ENCODE measurements at regions not wholly inside any gene's neighbourhood (a gene's known extent, or its start where the extent isn't known, plus 50 kb on each side); places are given as distances from the start of the nearest gene placed in this dataset.
"Not testable (repeated sequence)": the region's sequence is repeated elsewhere in the genome, so short reads cannot be mapped to it uniquely, and the experiment has no call there.

- no peak for DNase-seq
Observed at GRCh38 chr17:83192161-83192788, 112.9 kb downstream of the METRNL start.

- not testable (repeated sequence) for DNase-seq
Observed at GRCh38 chr17:83192789-83193335, 113.5 kb downstream of the METRNL start.

- DNase-seq: no peak
Observed at GRCh38 chr17:83193336-83194185, 114.2 kb downstream of the METRNL start.

- DNase-seq: no peak
Observed at GRCh38 chr17:83194186-83194561, 114.8 kb downstream of the METRNL start.

- no peak for DNase-seq
Observed at GRCh38 chr17:83194761-83195329, 115.4 kb downstream of the METRNL start.

GRCh38 chr17:83195330-83196023 lies 116.1 kb downstream of the METRNL start:
- DNase-seq: no peak

GRCh38 chr17:83196024-83196365 lies 116.6 kb downstream of the METRNL start:
- DNase-seq: no peak

- DNase-seq: no peak
Observed at GRCh38 chr17:83196366-83196765, 117.0 kb downstream of the METRNL start.

- no peak for DNase-seq
Observed at GRCh38 chr17:83196973-83197880, 117.8 kb downstream of the METRNL start.

- no peak for DNase-seq
Observed at GRCh38 chr17:83198366-83199341, 119.2 kb downstream of the METRNL start.

- DNase-seq: peak; percentile 60 to 80
Observed at GRCh38 chr17:83199500-83200201, 120.2 kb downstream of the METRNL start.

- peak; percentile 48 to 68 for DNase-seq
Observed at GRCh38 chr17:83200231-83200699, 120.9 kb downstream of the METRNL start.

- no peak for DNase-seq
Observed at GRCh38 chr17:83200751-83201150, 121.3 kb downstream of the METRNL start.

GRCh38 chr17:83201206-83202001 lies 122.0 kb downstream of the METRNL start:
- DNase-seq: no peak

GRCh38 chr17:83202002-83203000 lies 122.9 kb downstream of the METRNL start:
- no peak for DNase-seq

GRCh38 chr17:83203073-83203471 lies 123.7 kb downstream of the METRNL start:
- DNase-seq: no peak

GRCh38 chr17:83203472-83204221 lies 124.2 kb downstream of the METRNL start:
- DNase-seq: no peak

Data from stimulated activated CD4-positive, alpha-beta T cell treated with anti-CD3 and anti-CD28 coated beads, Interleukin-2, amount 100 ng/mL, for 24 hours (primary cell).